GM12878 (cell line): ENCODE measurements at regions not wholly inside any gene's neighbourhood (a gene's known extent, or its start where the extent isn't known, plus 50 kb on each side); places are given as distances from the start of the nearest gene placed in this dataset.

Experiments
- ATAC-seq: fragments of 200-7000 bp; cut with Tn5 transposase; 3 replicates; pipeline ENCODE4 v1.9.1; 2020; ENCODE audit warnings: mild to moderate bottlenecking, moderate library complexity
- BruUV-seq: library from RNA; stranded (reverse); fragments of 400-500 nt; replicated peaks from 2 replicates; lab custom pipeline; 2021; lab: Mats Ljungman, UMichigan
- CTCF ChIA-PET: fragments of 300-600 bp; sonication (Branson Sonifier 250); formaldehyde crosslinking; extraction: SDS; loops from one replicate; lab custom pipeline; 2021; ENCODE audit warnings: inconsistent platforms; lab: Yijun Ruan, JAX
- POLR2A ChIA-PET: fragments of 350-600 bp; formaldehyde crosslinking; extraction: SDS; loops from one replicate; lab custom pipeline; 2021; ENCODE audit warnings: inconsistent platforms; lab: Charles Lee
- RAD21 ChIA-PET: fragments of 300-600 bp; sonication (Branson Sonifier 250); formaldehyde crosslinking; loops from one replicate; lab custom pipeline; 2023; ENCODE audit warnings: antibody characterized with exemption; ENCODE audit not compliant: unreplicated experiment; lab: Charles Lee
- SMC1A ChIA-PET: fragments of 300-600 bp; sonication (Branson Sonifier 250); formaldehyde crosslinking; loops from one replicate; lab custom pipeline; 2023; ENCODE audit not compliant: unreplicated experiment, uncharacterized antibody; lab: Charles Lee
- DNase-seq: peaks from one replicate; pipeline ENCODE4 v3.0.0-alpha.2; 2011; ENCODE audit warnings: low read depth, low spot score
- FAIRE-seq: peaks from 3 replicates; lab custom pipeline; 2011; peaks lifted over from hg19 to GRCh38; lab: Jason Lieb, UNC
- H2AFZ ChIP-seq: 2 replicates; pipeline ENCODE4 v1.6.0; 2011; ENCODE audit warnings: low read depth, low read length, control low read depth; ENCODE audit not compliant: control insufficient read depth
- H3K27ac ChIP-seq: 2 replicates; pipeline ENCODE4 v1.5.1; 2011; ENCODE audit warnings: control low read depth; ENCODE audit not compliant: control insufficient read depth, insufficient read depth
- H3K27me3 ChIP-seq, 2 experiments: replicated peaks in 1 of 2; 2 replicates each; pipeline versions ENCODE4 v1.6.0 to v1.6.1; 2011; ENCODE audit warnings: low read length in 1 of 2; ENCODE audit not compliant: control insufficient read depth in 2 of 2, insufficient read depth in 2 of 2
- H3K36me3 ChIP-seq, 2 experiments: 2 replicates each; pipeline ENCODE4 v1.5.1; 2011; ENCODE audit warnings: low read length in 1 of 2; ENCODE audit not compliant: control insufficient read depth in 2 of 2, insufficient read depth in 2 of 2
- H3K4me1 ChIP-seq: 2 replicates; pipeline ENCODE4 v1.6.1; 2011; ENCODE audit warnings: mild to moderate bottlenecking, low read length, moderate library complexity, mixed read lengths; ENCODE audit not compliant: control insufficient read depth, insufficient read depth
- H3K4me2 ChIP-seq: 2 replicates; pipeline ENCODE4 v1.6.0; 2011; ENCODE audit warnings: control low read depth; ENCODE audit not compliant: control insufficient read depth, insufficient read depth
- H3K4me3 ChIP-seq: fragments of 200-600 bp; sonication (generic); 2 replicates; pipeline ENCODE4 v1.5.1; 2016
- H3K79me2 ChIP-seq: 2 replicates; pipeline ENCODE4 v1.6.0; 2011; ENCODE audit warnings: low read length; ENCODE audit not compliant: control insufficient read depth, insufficient read depth
- H3K9ac ChIP-seq: 2 replicates; pipeline ENCODE4 v1.8.0; 2011; ENCODE audit warnings: low read length, control low read depth, mixed read lengths; ENCODE audit not compliant: control insufficient read depth, insufficient read depth
- H3K9me3 ChIP-seq: replicated peaks from 3 replicates; pipeline ENCODE4 v1.5.1; 2011; ENCODE audit warnings: mild to moderate bottlenecking, low read length; ENCODE audit not compliant: control insufficient read depth, insufficient read depth
- H4K20me1 ChIP-seq: 2 replicates; pipeline ENCODE4 v1.6.0; 2011; ENCODE audit not compliant: control insufficient read depth, insufficient read depth
- E2F8 ChIP-seq: fragments of 450-650 bp; IDR thresholded peaks from 2 replicates; pipeline ENCODE4 v1.6.1; 2018; ENCODE audit warnings: mild to moderate bottlenecking, low read depth, moderate library complexity; ENCODE audit not compliant: partially characterized antibody
- GABPA ChIP-seq: IDR thresholded peaks from 2 replicates; pipeline ENCODE4 v1.6.1; 2014; ENCODE audit warnings: antibody characterized with exemption, low read depth, mild to moderate bottlenecking, inconsistent platforms
- JUNB ChIP-seq: IDR thresholded peaks from 2 replicates; pipeline ENCODE4 v1.6.1; 2016; ENCODE audit warnings: antibody characterized with exemption, mild to moderate bottlenecking
- MAX ChIP-seq: IDR thresholded peaks from 2 replicates; pipeline ENCODE4 v1.6.1; 2012; ENCODE audit warnings: low read depth, low read length, improper control_type of control experiment
- MTA3 ChIP-seq: IDR thresholded peaks from 2 replicates; pipeline ENCODE4 v1.6.1; 2012; ENCODE audit warnings: low read length, inconsistent platforms, borderline replicate concordance
- NFYB ChIP-seq: IDR thresholded peaks from 2 replicates; pipeline ENCODE4 v1.6.1; 2011; ENCODE audit warnings: low read depth, mild to moderate bottlenecking, low read length, improper control_type of control experiment, moderate library complexity; ENCODE audit not compliant: insufficient read depth
- NR2F1 ChIP-seq: fragments of 450-650 bp; conservative IDR thresholded peaks from 2 replicates; pipeline ENCODE4 v1.6.1; 2017; ENCODE audit warnings: mild to moderate bottlenecking
- PKNOX1 ChIP-seq: fragments of 450-650 bp; IDR thresholded peaks from 2 replicates; pipeline ENCODE4 v1.6.1; 2016; ENCODE audit warnings: mild to moderate bottlenecking
- RB1 ChIP-seq: fragments of 450-650 bp; formaldehyde crosslinking; IDR thresholded peaks from 2 replicates; pipeline ENCODE4 v1.6.1; 2017; ENCODE audit warnings: mild to moderate bottlenecking, borderline replicate concordance
- SKIL ChIP-seq: fragments of 450-650 bp; IDR thresholded peaks from 2 replicates; pipeline ENCODE4 v1.6.1; 2017; ENCODE audit warnings: mild to moderate bottlenecking, low read depth, inconsistent platforms; ENCODE audit not compliant: poor library complexity, severe bottlenecking
- TAF1 ChIP-seq: IDR thresholded peaks from 2 replicates; pipeline ENCODE4 v1.6.1; 2011; ENCODE audit warnings: mild to moderate bottlenecking, low read depth, low read length, borderline replicate concordance
- TBL1XR1 ChIP-seq: IDR thresholded peaks from 2 replicates; pipeline ENCODE4 v1.6.1; 2012; ENCODE audit warnings: low read depth, low read length, improper control_type of control experiment
- ZNF384 ChIP-seq: IDR thresholded peaks from 2 replicates; pipeline ENCODE4 v1.6.1; 2012; ENCODE audit warnings: low read depth, mild to moderate bottlenecking, low read length, improper control_type of control experiment, borderline replicate concordance
- WGBS: methylation state at CpG from one replicate; pipeline ENCODE4 v1.1.6; 2016; ENCODE audit warnings: low lambda C conversion rate; ENCODE audit not compliant: insufficient replicate concordance, insufficient coverage; ENCODE audit errors: missing lambda C conversion rate; 5-methylcytosine and 5-hydroxymethylcytosine counted together
- in situ Hi-C: fragments of 300-500 bp; cut with MboI; formaldehyde crosslinking; loops from 9 replicates; pipeline ENCODE4 v1.14.3; 2018; ENCODE audit warnings: mixed read lengths
- intact Hi-C: fragments of 100-400 bp; cut with micrococcal nuclease; formaldehyde crosslinking; loops from one replicate; pipeline ENCODE4 v1.14.2; 2022; ENCODE audit not compliant: unreplicated experiment

GRCh38 chr22:26998129-26998528 lies 340.7 kb downstream of the MIAT start:
- CTCF ChIA-PET, result no interaction called here
- Histone ChIP-seq H3K36me3 (no peaks in the 10 kb centered on the region), H3K9me3 (no peaks in the 10 kb centered on the region)
- intact Hi-C loops, result no loop called here
- FAIRE-seq, result no peak
- no peak for ATAC-seq
- POLR2A ChIA-PET, result no interaction called here
- WGBS, result 0% methylated on average over 3 of the region's 3 CpGs
- no peak for TF ChIP-seq TBL1XR1
- no peak for TF ChIP-seq TAF1
- no peak for TF ChIP-seq NFYB
- TF ChIP-seq PKNOX1, result no peak
- TF ChIP-seq JUNB, result no peak
- TF ChIP-seq GABPA, result no peak
- TF ChIP-seq NR2F1, result no peak
- TF ChIP-seq, all 136 proteins: peak for 0
- no peak overlapping the region for H3K4me2 ChIP-seq
- no peak overlapping the region for H3K9ac ChIP-seq
- no peaks in the 10 kb centered on the region for H3K4me1 ChIP-seq
- H2AFZ ChIP-seq, result no peak overlapping the region
- H3K27ac ChIP-seq, result no peak overlapping the region
- in situ Hi-C loops, result no loop called here
- H4K20me1 ChIP-seq, result no peaks in the 10 kb centered on the region
- no TSS peak for BruUV-seq
- H3K4me3 ChIP-seq, result no peak overlapping the region
- SMC1A ChIA-PET, result no interaction called here
- RAD21 ChIA-PET, result no interaction called here
- H3K79me2 ChIP-seq, result no peaks in the 10 kb centered on the region
- DNase-seq, result no peak
- H3K27me3 ChIP-seq, result no peaks in the 10 kb centered on the region; a peak in 1 of 4 replicates

- in situ Hi-C loops (no loop called here), intact Hi-C loops (no loop called here)
- 0% methylated on average over 2 of the region's 6 CpGs for WGBS
- BruUV-seq, result no TSS peak
- Histone ChIP-seq H3K4me2 (no peak overlapping the region), H3K4me1 (no peaks in the 10 kb centered on the region), H3K79me2 (no peaks in the 10 kb centered on the region), H3K4me3 (no peak overlapping the region), H3K9me3 (no peaks in the 10 kb centered on the region), H3K27me3 (no peaks in the 10 kb centered on the region; a peak in 1 of 4 replicates), H2AFZ (no peak overlapping the region), H4K20me1 (no peaks in the 10 kb centered on the region), H3K36me3 (no peaks in the 10 kb centered on the region), H3K27ac (no peak overlapping the region), H3K9ac (no peak overlapping the region)
- ChIA-PET RAD21 (no interaction called here), POLR2A (no interaction called here), CTCF (no interaction called here), SMC1A (no interaction called here)
- ATAC-seq (no peak), FAIRE-seq (no peak), DNase-seq (no peak)
- TF ChIP-seq RB1 (no peak), MTA3 (no peak), GABPA (no peak), ZNF384 (no peak), SKIL (no peak), MAX (no peak), E2F8 (no peak)
These were observed 341.3 kb downstream of the MIAT start for GRCh38 chr22:26998716-26999115.
